HG03103 (cell line): ENCODE measurements at regions not wholly inside any gene's neighbourhood (a gene's known extent, or its start where the extent isn't known, plus 50 kb on each side); places are given as distances from the start of the nearest gene placed in this dataset.

ENCODE experiments used
- ATAC-seq: cut with Tn5 transposase; IDR thresholded peaks from one replicate; pipeline ENCODE4 v1.9.1; 2021; ENCODE audit warnings: low read depth; ENCODE audit not compliant: unreplicated experiment

- ATAC-seq: no peak
Measured at GRCh38 chr5:82332886-82333615, 54.9 kb upstream of the RPS23 start.

GRCh38 chr5:82332064-82332855 is 54.1 kb upstream of the RPS23 start:
- no peak for ATAC-seq

GRCh38 chr5:82331557-82331956 is 53.4 kb upstream of the RPS23 start:
- no peak for ATAC-seq

GRCh38 chr5:82330530-82331270 is 52.5 kb upstream of the RPS23 start:
- ATAC-seq: no peak

- ATAC-seq: no peak
Measured at GRCh38 chr5:82329393-82329792, 51.2 kb upstream of the RPS23 start.
